GM18873 (cell line): ENCODE measurements at regions not wholly inside any gene's neighbourhood (a gene's known extent, or its start where the extent isn't known, plus 50 kb on each side); places are given as distances from the start of the nearest gene placed in this dataset.

ENCODE experiments used
- ATAC-seq: cut with Tn5 transposase; IDR thresholded peaks from one replicate; pipeline ENCODE4 v1.9.1; 2021; ENCODE audit warnings: mild to moderate bottlenecking, moderate library complexity, moderate number of reproducible peaks; ENCODE audit not compliant: unreplicated experiment, low FRiP score

GRCh38 chr3:16658004-16658924 is 53.0 kb upstream of the DAZL start:
- no peak for ATAC-seq

- no peak for ATAC-seq
These were observed 53.9 kb upstream of the DAZL start for GRCh38 chr3:16658925-16659793.

DNA sequence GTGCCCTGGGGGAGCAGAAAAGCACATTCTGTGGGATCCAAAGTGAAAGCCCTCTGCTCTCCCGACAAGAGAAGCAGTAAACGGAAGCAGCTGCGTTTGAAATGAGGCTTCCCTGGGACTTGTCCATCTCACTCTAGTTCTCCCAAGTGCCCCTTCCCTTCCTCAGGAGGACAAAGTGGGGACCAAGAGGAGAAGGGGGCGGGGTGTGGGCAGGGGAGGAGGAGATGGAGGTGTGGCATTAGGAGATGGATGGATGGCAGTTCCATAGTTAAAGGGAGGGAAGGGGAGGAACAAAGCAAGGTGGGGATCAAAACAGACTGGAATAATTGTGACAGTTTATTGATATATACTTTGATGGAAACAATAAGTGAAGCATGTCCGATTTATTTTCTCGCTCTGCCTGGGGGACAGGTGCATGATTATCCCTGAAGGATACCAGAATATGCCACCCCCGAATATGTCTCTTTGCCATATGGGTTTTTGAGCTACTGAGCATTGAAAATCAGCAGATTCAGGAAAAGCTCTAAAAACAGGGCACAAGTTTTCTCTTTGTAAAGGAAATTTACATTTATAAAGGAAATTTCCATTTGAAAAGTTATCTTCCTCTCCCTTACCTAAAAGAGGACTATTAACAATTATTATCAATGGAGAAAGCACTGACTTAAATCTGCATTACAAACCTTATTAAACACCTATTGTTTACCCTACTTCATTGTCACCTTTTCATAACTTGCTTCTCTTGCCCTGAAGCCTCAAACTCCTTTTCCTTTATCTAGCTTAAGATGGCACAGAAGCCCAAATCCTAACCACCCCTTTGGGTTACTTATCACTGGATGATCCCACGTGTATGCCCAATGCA is 58.9 kb upstream of the DAZL start:
- ATAC-seq: no peak

GRCh38 chr3:16665282-16665741 is 60.1 kb upstream of the DAZL start:
- no peak for ATAC-seq

- ATAC-seq: no peak
These were observed 61.0 kb upstream of the DAZL start for GRCh38 chr3:16666206-16666605.

GRCh38 chr3:16667633-16668032 is 62.4 kb upstream of the DAZL start:
- ATAC-seq: no peak

GRCh38 chr3:16668776-16669545 is 63.7 kb upstream of the DAZL start:
- ATAC-seq: no peak

DNA sequence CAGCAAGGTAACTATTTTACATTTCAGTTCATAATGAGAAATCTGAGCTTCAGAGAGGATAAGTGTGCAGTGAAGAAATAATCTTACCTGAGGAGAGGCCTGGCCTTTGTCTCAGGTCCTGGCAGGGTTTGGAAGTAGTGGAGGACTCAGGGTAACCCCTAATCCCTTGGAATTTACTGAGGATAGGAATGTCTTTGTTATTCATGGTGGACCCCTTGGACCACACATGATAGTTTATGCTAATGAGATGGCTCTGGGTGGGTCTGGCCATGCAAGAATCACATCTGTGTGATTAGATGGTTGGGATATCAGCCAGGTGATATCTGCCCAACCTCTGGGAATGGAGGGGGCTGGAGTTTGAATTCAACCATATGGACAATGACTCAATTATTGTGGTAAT is 65.0 kb upstream of the DAZL start:
- ATAC-seq: no peak

DNA sequence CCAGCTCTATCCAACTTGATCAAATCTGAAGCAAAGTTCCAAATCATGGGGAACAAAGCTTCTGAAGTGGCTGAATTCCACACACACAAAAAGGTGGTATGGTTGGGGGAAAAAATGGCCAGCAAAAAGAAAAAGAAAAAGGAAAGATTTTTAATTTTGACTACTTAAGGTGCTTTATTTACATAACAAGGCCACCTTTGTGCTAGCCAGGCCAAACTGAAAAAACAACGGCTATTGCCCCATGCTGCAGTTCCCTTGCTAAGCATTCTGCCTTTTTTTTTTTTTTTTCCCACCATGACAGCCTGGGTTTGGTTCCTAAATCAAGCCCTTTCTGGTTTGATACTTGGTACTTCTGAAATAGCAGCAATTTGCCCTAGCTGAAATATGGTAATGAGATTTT is 66.5 kb upstream of the DAZL start:
- no peak for ATAC-seq

- ATAC-seq: no peak
These were observed 68.3 kb upstream of the DAZL start for GRCh38 chr3:16673530-16673929.

DNA sequence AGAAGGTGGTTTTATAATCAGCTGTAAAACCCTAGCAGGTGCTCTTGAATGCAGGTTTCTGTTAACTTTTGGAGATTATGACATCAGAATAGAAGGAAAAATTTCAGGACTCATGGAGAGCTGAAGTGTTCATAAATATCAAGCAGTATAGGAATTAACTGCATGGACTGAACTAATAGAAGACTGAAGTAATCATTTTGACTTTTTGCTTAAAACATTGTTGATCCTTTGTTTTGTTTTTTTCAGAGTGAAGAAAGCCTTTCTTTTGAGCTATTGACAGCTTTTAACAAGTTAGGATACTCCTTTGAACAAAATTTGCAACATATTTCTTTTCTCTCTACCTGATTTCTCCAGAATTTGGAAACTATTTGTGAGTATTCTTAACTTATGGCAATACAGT is 70.6 kb upstream of the DAZL start:
- ATAC-seq: no peak

GRCh38 chr3:16686679-16687078 is 81.5 kb upstream of the DAZL start:
- ATAC-seq: no peak

- ATAC-seq: no peak
These were observed 82.0 kb upstream of the DAZL start for GRCh38 chr3:16687221-16687620.

DNA sequence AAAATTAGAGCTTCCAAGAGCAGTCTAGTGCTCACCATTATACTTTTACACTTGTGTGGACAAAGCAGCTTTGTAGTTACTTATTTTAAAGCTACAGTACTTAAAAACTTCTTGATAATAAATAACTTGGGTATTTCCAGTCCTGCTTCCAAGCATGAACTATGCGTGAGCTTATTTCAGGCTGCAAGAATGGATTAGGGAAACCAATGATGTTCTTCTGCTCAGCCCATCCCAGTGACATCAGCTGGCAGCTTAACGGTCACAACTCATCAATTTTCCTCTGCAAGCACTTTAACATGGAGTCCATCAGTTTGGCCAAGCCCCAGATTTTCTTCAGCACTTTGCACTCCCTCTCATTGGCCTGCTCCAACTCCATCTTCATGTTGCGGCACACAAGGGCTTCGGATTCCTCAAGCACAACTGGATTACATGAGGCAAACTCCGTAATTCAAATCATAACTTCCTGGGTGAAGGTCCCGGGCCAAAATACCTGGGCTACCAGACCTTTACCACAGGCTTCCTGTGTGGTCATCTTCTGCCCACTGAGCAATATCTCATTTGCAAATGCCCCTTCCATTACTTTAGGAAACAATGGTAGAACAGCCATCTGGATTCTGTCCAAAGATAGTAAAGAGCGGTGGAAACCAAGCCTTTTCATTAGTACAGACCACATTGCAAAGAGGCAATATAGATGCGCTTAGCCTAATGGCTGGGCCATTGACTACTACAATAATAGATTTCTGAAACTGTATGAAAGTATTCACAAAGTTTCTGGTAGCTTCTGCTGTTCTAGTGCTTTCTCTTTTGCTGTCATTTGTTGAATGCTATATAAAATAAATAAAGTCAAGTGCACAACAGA is 87.5 kb upstream of the DAZL start:
- ATAC-seq: no peak

DNA sequence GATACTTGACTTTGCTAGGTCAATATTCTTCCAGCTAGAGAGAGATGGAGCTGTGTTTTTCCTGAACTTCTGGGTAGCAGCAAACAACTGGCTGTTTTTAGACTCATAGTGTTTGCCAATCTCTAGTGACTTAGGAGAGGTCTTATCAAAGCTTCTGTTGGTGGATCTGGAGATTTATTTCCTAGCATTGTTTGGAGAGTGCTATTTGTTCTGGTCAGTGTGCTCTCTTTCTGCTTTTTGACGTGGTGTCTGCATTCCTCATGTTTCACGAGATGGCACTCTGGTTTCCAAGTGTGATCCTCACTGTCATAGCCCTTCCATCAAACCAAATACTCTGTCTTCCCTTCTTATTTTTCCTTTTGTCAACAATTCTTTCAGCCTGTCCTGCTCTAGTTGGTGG is 88.6 kb upstream of the DAZL start:
- ATAC-seq: no peak

DNA sequence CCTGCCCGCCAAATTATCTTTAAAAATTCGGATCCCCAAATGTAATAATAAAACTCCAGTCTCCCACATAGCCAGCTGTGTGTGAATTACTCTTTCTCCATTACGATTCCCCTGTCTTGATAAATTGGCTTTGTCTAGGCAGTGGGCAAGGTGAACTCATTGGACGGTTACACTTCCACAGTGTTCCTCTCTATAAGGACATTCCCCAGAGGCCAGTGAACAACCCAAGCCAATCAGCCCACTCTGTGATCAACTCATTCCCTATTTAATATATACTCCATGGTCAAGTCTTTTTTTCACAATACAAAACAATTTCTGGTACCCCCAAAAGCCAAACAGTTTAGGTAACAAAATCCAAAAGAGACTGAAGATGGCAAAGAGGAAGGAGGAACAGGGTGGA is 90.5 kb upstream of the DAZL start:
- ATAC-seq: no peak

DNA sequence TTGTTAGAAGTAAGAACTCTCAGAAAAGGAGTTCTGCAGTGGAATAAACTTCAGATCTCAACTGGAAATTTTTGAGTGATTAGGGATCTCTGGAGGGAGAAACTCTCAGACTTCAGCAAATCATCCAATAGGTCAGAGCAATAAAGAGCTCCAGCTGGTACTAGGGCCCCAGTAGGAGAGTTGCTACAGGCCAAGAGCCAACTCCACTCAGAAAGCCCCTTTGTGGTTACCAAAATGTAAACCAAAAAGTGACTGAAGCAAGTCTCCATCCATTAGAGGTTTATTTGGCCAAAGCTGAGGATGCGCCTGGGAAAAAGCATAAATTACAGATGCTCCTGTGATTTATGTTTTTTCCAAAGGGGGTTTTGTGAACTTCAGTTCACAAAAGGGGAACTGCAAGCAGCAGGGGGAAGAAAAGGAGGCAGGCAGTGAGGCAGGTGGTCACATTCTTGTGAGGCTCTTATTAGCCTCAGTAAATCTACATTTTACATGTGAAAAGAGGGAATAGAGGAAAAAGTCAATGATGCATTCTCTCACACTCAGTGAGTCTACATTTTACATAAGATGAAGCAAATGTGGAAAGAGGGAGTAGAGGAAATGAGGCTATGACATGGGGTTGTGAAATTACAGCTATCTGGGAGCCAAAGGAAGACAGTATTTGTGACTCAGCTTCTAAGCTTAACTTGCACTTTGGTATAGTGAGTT is 92.4 kb upstream of the DAZL start:
- ATAC-seq: no peak

DNA sequence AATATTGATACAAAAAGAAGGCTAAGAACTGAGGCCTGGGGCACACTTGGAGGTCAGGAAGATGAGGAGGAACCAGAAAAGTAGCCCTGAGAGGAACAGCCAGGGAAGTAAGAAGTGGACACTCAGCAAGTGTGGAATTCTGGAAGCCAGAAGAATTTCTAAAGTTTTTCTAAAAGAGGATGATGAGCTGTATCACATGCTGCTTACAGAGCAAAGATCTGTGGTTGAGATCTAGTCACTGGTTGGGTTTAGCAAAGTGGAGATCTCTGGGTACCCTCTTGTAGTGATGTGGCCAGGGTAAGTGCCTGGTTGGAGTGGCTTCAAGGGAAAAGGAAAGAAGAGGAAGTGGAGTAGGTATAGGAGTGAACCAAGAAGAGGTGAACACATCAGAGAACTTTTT is 95.4 kb upstream of the DAZL start:
- no peak for ATAC-seq
